HepG2 (cell line): ENCODE measurements at regions not wholly inside any gene's neighbourhood (a gene's known extent, or its start where the extent isn't known, plus 50 kb on each side); places are given as distances from the start of the nearest gene placed in this dataset.

Experiments
- EHMT2 ChIP-seq: fragments of 200-600 bp; sonication (generic); IDR thresholded peaks from 2 replicates; pipeline ENCODE4 v1.7.0; 2017; ENCODE audit warnings: antibody characterized with exemption, low read depth, low read length, borderline replicate concordance
- KAT8 ChIP-seq: IDR thresholded peaks from 2 replicates; pipeline ENCODE4 v1.6.1; 2016; ENCODE audit warnings: missing genetic modification reagents, missing compliant biosample characterization
- NFKB2 ChIP-seq: sonication (generic); formaldehyde crosslinking; IDR thresholded peaks from 2 replicates; pipeline ENCODE4 v1.4.0; 2020; ENCODE audit warnings: missing genetic modification reagents, borderline replicate concordance
- PHF20 ChIP-seq: sonication (generic); formaldehyde crosslinking; IDR thresholded peaks from 2 replicates; pipeline ENCODE4 v1.5.0; 2020; ENCODE audit warnings: mild to moderate bottlenecking, missing genetic modification reagents
- SYNCRIP ChIP-seq: fragments of 200-400 bp; formaldehyde crosslinking; IDR thresholded peaks from 2 replicates; pipeline ENCODE4 v1.6.1; 2018; ENCODE audit warnings: mild to moderate bottlenecking, low read depth, low read length; ENCODE audit not compliant: insufficient read depth
- ZFP82 ChIP-seq: sonication (generic); formaldehyde crosslinking; IDR thresholded peaks from 2 replicates; pipeline ENCODE4 v1.5.1; 2020; ENCODE audit warnings: mild to moderate bottlenecking, missing genetic modification reagents, borderline replicate concordance
- ZNF343 ChIP-seq: sonication (generic); formaldehyde crosslinking; IDR thresholded peaks from 2 replicates; pipeline ENCODE4 v1.4.0; 2020; ENCODE audit warnings: mild to moderate bottlenecking, missing genetic modification reagents
- ZNF747 ChIP-seq: sonication (generic); formaldehyde crosslinking; IDR thresholded peaks from 2 replicates; pipeline ENCODE4 v1.8.1; 2023; ENCODE audit warnings: missing genetic modification reagents, mild to moderate bottlenecking, borderline replicate concordance
- TF ChIP-seq, protein P1 (sequence below): sonication (generic); formaldehyde crosslinking; IDR thresholded peaks from 2 replicates; pipeline ENCODE4 v1.5.0; 2020; ENCODE audit warnings: missing genetic modification reagents, mild to moderate bottlenecking, borderline replicate concordance
- TF ChIP-seq, protein P2 (sequence below), 2 experiments: sonication (generic) in 1 of 2; formaldehyde crosslinking in 1 of 2; IDR thresholded peaks; 2 replicates each; pipeline versions ENCODE4 v1.5.1 to v1.6.1; 2011 to 2020; ENCODE audit warnings: borderline replicate concordance in 1 of 2, low read depth in 1 of 2, low read length in 1 of 2, mild to moderate bottlenecking in 1 of 2, missing genetic modification reagents in 1 of 2, moderate library complexity in 1 of 2
- TF ChIP-seq, protein P3 (sequence below): sonication (generic); formaldehyde crosslinking; IDR thresholded peaks from 2 replicates; pipeline ENCODE4 v1.4.0; 2020; ENCODE audit warnings: missing genetic modification reagents

DNA sequence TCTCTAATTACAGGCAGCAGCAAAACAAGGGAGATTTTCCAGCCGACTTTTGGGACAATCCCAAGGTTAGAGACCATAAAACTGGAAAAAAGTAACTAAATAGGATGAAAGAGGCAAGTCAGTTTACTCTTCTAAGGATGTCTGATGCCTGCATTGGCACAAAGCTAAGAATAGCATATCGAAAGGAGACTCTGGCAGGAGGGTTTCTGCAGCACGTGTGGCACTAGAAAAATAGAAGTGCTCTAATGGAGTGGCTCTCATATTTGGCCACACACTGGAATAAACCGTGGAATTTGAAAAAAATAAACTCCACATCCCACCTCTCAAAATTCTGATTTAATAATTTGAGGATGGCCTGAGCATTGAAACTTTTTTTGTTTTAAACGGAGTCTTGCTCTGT, 77.2 kb upstream of the ARSJ start (continued):
- no peak for TF ChIP-seq ZNF747 (CRISPR knock-in tag)
- no peak for TF ChIP-seq ZNF343
- TF ChIP-seq PHF20 = no peak
- TF ChIP-seq, protein P1, sequence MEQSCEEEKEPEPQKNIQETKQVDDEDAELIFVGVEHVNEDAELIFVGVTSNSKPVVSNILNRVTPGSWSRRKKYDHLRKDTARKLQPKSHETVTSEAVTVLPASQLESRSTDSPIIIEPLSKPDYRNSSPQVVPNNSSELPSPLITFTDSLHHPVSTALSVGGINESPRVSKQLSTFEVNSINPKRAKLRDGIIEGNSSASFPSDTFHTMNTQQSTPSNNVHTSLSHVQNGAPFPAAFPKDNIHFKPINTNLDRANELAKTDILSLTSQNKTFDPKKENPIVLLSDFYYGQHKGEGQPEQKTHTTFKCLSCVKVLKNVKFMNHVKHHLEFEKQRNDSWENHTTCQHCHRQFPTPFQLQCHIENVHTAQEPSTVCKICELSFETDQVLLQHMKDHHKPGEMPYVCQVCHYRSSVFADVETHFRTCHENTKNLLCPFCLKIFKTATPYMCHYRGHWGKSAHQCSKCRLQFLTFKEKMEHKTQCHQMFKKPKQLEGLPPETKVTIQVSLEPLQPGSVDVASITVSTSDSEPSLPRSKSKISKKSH (CRISPR knock-in tag) = no peak
- TF ChIP-seq, protein P2, sequence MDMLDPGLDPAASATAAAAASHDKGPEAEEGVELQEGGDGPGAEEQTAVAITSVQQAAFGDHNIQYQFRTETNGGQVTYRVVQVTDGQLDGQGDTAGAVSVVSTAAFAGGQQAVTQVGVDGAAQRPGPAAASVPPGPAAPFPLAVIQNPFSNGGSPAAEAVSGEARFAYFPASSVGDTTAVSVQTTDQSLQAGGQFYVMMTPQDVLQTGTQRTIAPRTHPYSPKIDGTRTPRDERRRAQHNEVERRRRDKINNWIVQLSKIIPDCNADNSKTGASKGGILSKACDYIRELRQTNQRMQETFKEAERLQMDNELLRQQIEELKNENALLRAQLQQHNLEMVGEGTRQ (IDR thresholded peaks at IDR 0.05; ENCODE audit: low read depth, low read length) = no peak
- TF ChIP-seq, protein P2 (CRISPR knock-in tag; IDR thresholded peaks at IDR 0.05; ENCODE audit: borderline replicate concordance) = no peak
- TF ChIP-seq KAT8 (CRISPR knock-in tag) = no peak
- no peak for TF ChIP-seq EHMT2
- no peak for TF ChIP-seq ZFP82 (CRISPR knock-in tag)
- TF ChIP-seq, protein P3, sequence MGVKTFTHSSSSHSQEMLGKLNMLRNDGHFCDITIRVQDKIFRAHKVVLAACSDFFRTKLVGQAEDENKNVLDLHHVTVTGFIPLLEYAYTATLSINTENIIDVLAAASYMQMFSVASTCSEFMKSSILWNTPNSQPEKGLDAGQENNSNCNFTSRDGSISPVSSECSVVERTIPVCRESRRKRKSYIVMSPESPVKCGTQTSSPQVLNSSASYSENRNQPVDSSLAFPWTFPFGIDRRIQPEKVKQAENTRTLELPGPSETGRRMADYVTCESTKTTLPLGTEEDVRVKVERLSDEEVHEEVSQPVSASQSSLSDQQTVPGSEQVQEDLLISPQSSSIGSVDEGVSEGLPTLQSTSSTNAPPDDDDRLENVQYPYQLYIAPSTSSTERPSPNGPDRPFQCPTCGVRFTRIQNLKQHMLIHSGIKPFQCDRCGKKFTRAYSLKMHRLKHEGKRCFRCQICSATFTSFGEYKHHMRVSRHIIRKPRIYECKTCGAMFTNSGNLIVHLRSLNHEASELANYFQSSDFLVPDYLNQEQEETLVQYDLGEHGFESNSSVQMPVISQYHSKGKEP (CRISPR knock-in tag) = no peak
- no peak for TF ChIP-seq NFKB2 (CRISPR knock-in tag)
- TF ChIP-seq SYNCRIP = no peak
